ENCODE measurements at regions not wholly inside any gene's neighbourhood (a gene's known extent, or its start where the extent isn't known, plus 50 kb on each side); places are given as distances from the start of the nearest gene placed in this dataset.

GRCh38 chr5:92248518-92248917, 865.4 kb upstream of the ARRDC3 start:
- TF ChIP-seq, protein P1, sequence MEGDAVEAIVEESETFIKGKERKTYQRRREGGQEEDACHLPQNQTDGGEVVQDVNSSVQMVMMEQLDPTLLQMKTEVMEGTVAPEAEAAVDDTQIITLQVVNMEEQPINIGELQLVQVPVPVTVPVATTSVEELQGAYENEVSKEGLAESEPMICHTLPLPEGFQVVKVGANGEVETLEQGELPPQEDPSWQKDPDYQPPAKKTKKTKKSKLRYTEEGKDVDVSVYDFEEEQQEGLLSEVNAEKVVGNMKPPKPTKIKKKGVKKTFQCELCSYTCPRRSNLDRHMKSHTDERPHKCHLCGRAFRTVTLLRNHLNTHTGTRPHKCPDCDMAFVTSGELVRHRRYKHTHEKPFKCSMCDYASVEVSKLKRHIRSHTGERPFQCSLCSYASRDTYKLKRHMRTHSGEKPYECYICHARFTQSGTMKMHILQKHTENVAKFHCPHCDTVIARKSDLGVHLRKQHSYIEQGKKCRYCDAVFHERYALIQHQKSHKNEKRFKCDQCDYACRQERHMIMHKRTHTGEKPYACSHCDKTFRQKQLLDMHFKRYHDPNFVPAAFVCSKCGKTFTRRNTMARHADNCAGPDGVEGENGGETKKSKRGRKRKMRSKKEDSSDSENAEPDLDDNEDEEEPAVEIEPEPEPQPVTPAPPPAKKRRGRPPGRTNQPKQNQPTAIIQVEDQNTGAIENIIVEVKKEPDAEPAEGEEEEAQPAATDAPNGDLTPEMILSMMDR (IDR thresholded peaks at IDR 0.05): no peak
- TF ChIP-seq EZH2 (IDR thresholded peaks at IDR 0.05; ENCODE audit: borderline replicate concordance, insufficient read depth, low read depth, low read length, poor library complexity, severe bottlenecking): no peak

Data from B cell (primary cell).